ENCODE measurements at regions not wholly inside any gene's neighbourhood (a gene's known extent, or its start where the extent isn't known, plus 50 kb on each side); places are given as distances from the start of the nearest gene placed in this dataset.

- TF ChIP-seq EZH2 (IDR thresholded peaks at IDR 0.05): no peak
- no peak for TF ChIP-seq FOSL1 (IDR thresholded peaks at IDR 0.05; ENCODE audit: low read depth)
- no peak for TF ChIP-seq RAD21 (IDR thresholded peaks at IDR 0.05; ENCODE audit: low read depth)
- no peak for TF ChIP-seq POLR2A (IDR thresholded peaks at IDR 0.05; ENCODE audit: borderline replicate concordance, extremely low read depth, insufficient read depth, insufficient read length)
- no peak for TF ChIP-seq CTCF (IDR thresholded peaks at IDR 0.05 in 2 of 3, conservative IDR thresholded peaks at IDR 0.05 in 1 of 3; ENCODE audit: borderline replicate concordance in 1 of 3, insufficient read depth in 1 of 3, low read depth in 2 of 3, low read length in 2 of 3)
- TF ChIP-seq YY1 (IDR thresholded peaks at IDR 0.05; ENCODE audit: extremely low read depth, insufficient replicate concordance, low read depth, low read length): no peak
- no peak for TF ChIP-seq ZBTB33 (IDR thresholded peaks at IDR 0.05; ENCODE audit: extremely low read depth, insufficient replicate concordance, low read length)
These were observed 426.7 kb upstream of the B3GAT1 start for GRCh38 chr11:134838708-134839107.

Data from HCT116 (cell line).